HG03103 (cell line): ENCODE measurements at regions not wholly inside any gene's neighbourhood (a gene's known extent, or its start where the extent isn't known, plus 50 kb on each side); places are given as distances from the start of the nearest gene placed in this dataset.

Experiments used
- ATAC-seq: cut with Tn5 transposase; IDR thresholded peaks from one replicate; pipeline ENCODE4 v1.9.1; 2021; ENCODE audit warnings: low read depth; ENCODE audit not compliant: unreplicated experiment

GRCh38 chr18:56060967-56061541 is 473.1 kb upstream of the TCF4 start:
- ATAC-seq = no peak

- ATAC-seq = no peak
These were observed 464.2 kb upstream of the TCF4 start for GRCh38 chr18:56052202-56052601.

- no peak for ATAC-seq
These were observed 456.2 kb upstream of the TCF4 start for GRCh38 chr18:56044239-56044638.

GRCh38 chr18:56043641-56044061 is 455.7 kb upstream of the TCF4 start:
- no peak for ATAC-seq

GRCh38 chr18:56042915-56043536 is 455.0 kb upstream of the TCF4 start:
- ATAC-seq = no peak

GRCh38 chr18:56038171-56039030 is 450.4 kb upstream of the TCF4 start:
- ATAC-seq = no peak

- no peak for ATAC-seq
These were observed 448.7 kb upstream of the TCF4 start for GRCh38 chr18:56036741-56037140.

- ATAC-seq = no peak
These were observed 447.6 kb upstream of the TCF4 start for GRCh38 chr18:56035546-56035945.

GRCh38 chr18:56034949-56035348 is 447.0 kb upstream of the TCF4 start:
- no peak for ATAC-seq

GRCh38 chr18:56030060-56030459 is 442.1 kb upstream of the TCF4 start:
- no peak for ATAC-seq

GRCh38 chr18:56028514-56028913 is 440.5 kb upstream of the TCF4 start:
- no peak for ATAC-seq

- no peak for ATAC-seq
These were observed 438.5 kb upstream of the TCF4 start for GRCh38 chr18:56026509-56026908.

- no peak for ATAC-seq
These were observed 433.8 kb upstream of the TCF4 start for GRCh38 chr18:56021809-56022195.

GRCh38 chr18:56021136-56021808 is 433.3 kb upstream of the TCF4 start:
- ATAC-seq = no peak

GRCh38 chr18:56019908-56020307 is 431.9 kb upstream of the TCF4 start:
- no peak for ATAC-seq

GRCh38 chr18:56019156-56019555 is 431.2 kb upstream of the TCF4 start:
- no peak for ATAC-seq

GRCh38 chr18:56009411-56009810 is 421.4 kb upstream of the TCF4 start:
- ATAC-seq = no peak

- no peak for ATAC-seq
These were observed 415.7 kb upstream of the TCF4 start for GRCh38 chr18:56003720-56004088.

- no peak for ATAC-seq
These were observed 415.2 kb upstream of the TCF4 start for GRCh38 chr18:56003009-56003719.

GRCh38 chr18:56001576-56001975 is 413.6 kb upstream of the TCF4 start:
- no peak for ATAC-seq

GRCh38 chr18:56000041-56000440 is 412.0 kb upstream of the TCF4 start:
- no peak for ATAC-seq
